Psoas muscle (tissue), 7 donors: ENCODE measurements at regions not wholly inside any gene's neighbourhood (a gene's known extent, or its start where the extent isn't known, plus 50 kb on each side); places are given as distances from the start of the nearest gene placed in this dataset.

Source experiments
- ATAC-seq, 4 donors: fragments of 200-7000 bp; cut with Tn5 transposase; one replicate each; pipeline ENCODE4 v1.9.1; 2020; ENCODE audit warnings: moderate library complexity in 3 of 4, mild to moderate bottlenecking in 2 of 4
- DNase-seq, 2 donors: peaks; one replicate each; pipeline ENCODE4 v3.0.0-alpha.2; 2020
- H3K27ac ChIP-seq: fragments of 200-600 bp; one replicate; pipeline ENCODE4 v1.8.0; 2022
- H3K27me3 ChIP-seq, 3 donors: fragments of 200-600 bp in 1 of 3; one replicate each; pipeline versions ENCODE4 v1.6.1 to v1.8.0; 2013 to 2022; ENCODE audit warnings: low read length in 2 of 3, mild to moderate bottlenecking in 2 of 3, moderate library complexity in 1 of 3; ENCODE audit not compliant: insufficient read depth in 3 of 3
- H3K36me3 ChIP-seq, 2 donors: fragments of 200-600 bp in 1 of 2; one replicate each; pipeline versions ENCODE4 v1.6.1 to v1.8.0; 2013 to 2022; ENCODE audit warnings: low read depth in 1 of 2, mild to moderate bottlenecking in 1 of 2, moderate library complexity in 1 of 2; ENCODE audit not compliant: insufficient read depth in 1 of 2
- H3K4me1 ChIP-seq: fragments of 200-600 bp; one replicate; pipeline ENCODE4 v1.8.0; 2022
- H3K4me3 ChIP-seq: fragments of 200-600 bp; one replicate; pipeline ENCODE4 v1.8.0; 2022; ENCODE audit warnings: mild to moderate bottlenecking
- H3K9me3 ChIP-seq: fragments of 200-600 bp; one replicate; pipeline ENCODE4 v1.8.0; 2022
- CTCF ChIP-seq: fragments of 200-600 bp; IDR thresholded peaks from one replicate; pipeline ENCODE4 v1.8.0; 2022; ENCODE audit warnings: antibody characterized with exemption
- WGBS, 3 donors: extraction: QIAGEN DNeasy Blood & Tissue Kit; methylation state at CpG; one replicate each; pipeline versions ENCODE4 v1.1.6 to v1.1.7; 2013; 5-methylcytosine and 5-hydroxymethylcytosine counted together
- intact Hi-C, 2 donors: fragments of 100-400 bp; cut with DNase I; formaldehyde crosslinking; loops; one replicate each; pipeline versions ENCODE4 v1.11.0 to v1.14.2; 2022
- donor health status: healthy with polysubstance abuse.
- donor health status: DM: no; HTN: no; CAD: no; lungs with moderate emphysema.
- donor health status: Bipolar disorder and iron deficiency.
- donor health status: healthy.
- donor health status: DM: yes; HTN: yes; CAD: no.
- donor health status: DM: no; HTN: no; CAD: no.
- donor health status: DM: yes; HTN: yes; CAD: no.

- H3K27ac ChIP-seq, result no peak overlapping the region
- no peaks in the 10 kb centered on the region for H3K27me3 ChIP-seq
- no peak for DNase-seq
- ATAC-seq, result no peak
- no peaks in the 10 kb centered on the region for H3K4me1 ChIP-seq
- TF ChIP-seq CTCF, result no peak
- peaks cover 16% of the 10 kb centered on the region for H3K9me3 ChIP-seq
- 18 to 48% (median 38%) methylated on average over 1 of the region's 1 CpG for WGBS, 3 donors
- H3K36me3 ChIP-seq, result no peaks in the 10 kb centered on the region
- H3K4me3 ChIP-seq, result no peak overlapping the region
- intact Hi-C loops, result no loop called here
These were observed 96.2 kb upstream of the TSHZ3 start for GRCh38 chr19:31445406-31445805.

GRCh38 chr19:31448221-31448657 is 99.0 kb upstream of the TSHZ3 start:
- intact Hi-C loops, result no loop called here
- ATAC-seq, result peak; percentile 68 to 87 (median 78)
- H3K27me3 ChIP-seq, result no peaks in the 10 kb centered on the region
- no peak overlapping the region for H3K27ac ChIP-seq
- no peak for TF ChIP-seq CTCF
- peak; percentile 72 to 85 for DNase-seq
- WGBS, 3 donors, result 17 to 23% (median 18%) methylated on average over 7 of the region's 7 CpGs
- peaks cover 16% of the 10 kb centered on the region for H3K9me3 ChIP-seq
- no peaks in the 10 kb centered on the region for H3K36me3 ChIP-seq
- H3K4me1 ChIP-seq, result no peaks in the 10 kb centered on the region
- H3K4me3 ChIP-seq, result no peak overlapping the region

- WGBS, 3 donors, result 93 to 95% (median 93%) methylated on average over 4 of the region's 4 CpGs
- Histone ChIP-seq H3K4me3 (no peak overlapping the region), H3K27ac (no peak overlapping the region), H3K36me3 (no peaks in the 10 kb centered on the region), H3K27me3 (no peaks in the 10 kb centered on the region), H3K4me1 (no peaks in the 10 kb centered on the region), H3K9me3 (peaks cover 11% of the 10 kb centered on the region)
- ATAC-seq (no peak), DNase-seq (no peak)
- intact Hi-C loops, result no loop called here
- no peak for TF ChIP-seq CTCF
These were observed 100.1 kb upstream of the TSHZ3 start for GRCh38 chr19:31449379-31449778.

GRCh38 chr19:31450696-31451095 is 101.5 kb upstream of the TSHZ3 start:
- Histone ChIP-seq H3K36me3 (no peaks in the 10 kb centered on the region), H3K9me3 (peaks cover 2% of the 10 kb centered on the region), H3K4me3 (no peak overlapping the region), H3K27ac (no peak overlapping the region), H3K27me3 (no peaks in the 10 kb centered on the region), H3K4me1 (no peaks in the 10 kb centered on the region)
- DNase-seq (no peak), ATAC-seq (no peak)
- WGBS, 3 donors, result 79 to 86% (median 81%) methylated on average over 5 of the region's 5 CpGs
- no peak for TF ChIP-seq CTCF
- intact Hi-C loops, result no loop called here

GRCh38 chr19:31451686-31452330 is 102.6 kb upstream of the TSHZ3 start:
- Histone ChIP-seq H3K27ac (no peak overlapping the region), H3K4me1 (no peaks in the 10 kb centered on the region), H3K4me3 (no peak overlapping the region), H3K27me3 (no peaks in the 10 kb centered on the region), H3K9me3 (no peaks in the 10 kb centered on the region), H3K36me3 (no peaks in the 10 kb centered on the region)
- no peak for ATAC-seq
- 37 to 43% (median 37%) methylated on average over 10 of the region's 10 CpGs for WGBS, 3 donors
- no peak for TF ChIP-seq CTCF
- intact Hi-C loops, result no loop called here
- no peak for DNase-seq
